ENCODE measurements at regions not wholly inside any gene's neighbourhood (a gene's known extent, or its start where the extent isn't known, plus 50 kb on each side); places are given as distances from the start of the nearest gene placed in this dataset.

- peaks cover 16% of the 10 kb centered on the region for H3K9me3 Mint-ChIP-seq (ENCODE audit: unreplicated experiment)
- no TSS peak for BruUV-seq (replicated peaks)
- no peaks in the 10 kb centered on the region for H3K9me3 ChIP-seq
- CTCF ChIA-PET: no interaction called here
- no peak overlapping the region for H3K4me3 Mint-ChIP-seq (ENCODE audit: unreplicated experiment)
- H3K4me3 ChIP-seq (ENCODE audit: low read depth, low read length): no peak overlapping the region
- no peaks in the 10 kb centered on the region for H3K27me3 ChIP-seq (replicated peaks; ENCODE audit: control insufficient read depth, insufficient read depth, low read length)
- POLR2A ChIA-PET: no interaction called here
- no peak for DNase-seq
- no peaks in the 10 kb centered on the region for H3K36me3 Mint-ChIP-seq (ENCODE audit: insufficient read depth, unreplicated experiment)
- peaks cover 8% of the 10 kb centered on the region for H3K4me1 Mint-ChIP-seq (ENCODE audit: low read depth, unreplicated experiment)
- TF ChIP-seq CTCF (IDR thresholded peaks at IDR 0.05; ENCODE audit: insufficient read depth in 1 of 2, low read depth in 1 of 2, low read length in 1 of 2, severe bottlenecking in 1 of 2, unreplicated experiment in 1 of 2): no peak
- H3K36me3 ChIP-seq (ENCODE audit: control insufficient read depth, insufficient read depth, low read length): no peaks in the 10 kb centered on the region
- H3K27me3 Mint-ChIP-seq (ENCODE audit: insufficient read depth, unreplicated experiment): no peaks in the 10 kb centered on the region
- no peak overlapping the region for H3K27ac Mint-ChIP-seq (ENCODE audit: unreplicated experiment)
- H3K4me1 ChIP-seq: peaks cover 7% of the 10 kb centered on the region
- intact Hi-C loops (cut with micrococcal nuclease; ENCODE audit: unreplicated experiment): no loop called here
These were observed 298.1 kb downstream of the TGFB2 start for GRCh38 chr1:218643281-218643680.

GRCh38 chr1:218643926-218644325 lies 298.8 kb downstream of the TGFB2 start:
- Histone ChIP-seq H3K36me3 (ENCODE audit: control insufficient read depth, insufficient read depth, low read length) (no peaks in the 10 kb centered on the region), H3K9me3 (no peaks in the 10 kb centered on the region), H3K4me3 (ENCODE audit: low read depth, low read length) (no peak overlapping the region), H3K4me1 (peaks cover 7% of the 10 kb centered on the region), H3K27me3 (replicated peaks; ENCODE audit: control insufficient read depth, insufficient read depth, low read length) (no peaks in the 10 kb centered on the region)
- Mint-ChIP-seq H3K36me3 (ENCODE audit: insufficient read depth, unreplicated experiment) (no peaks in the 10 kb centered on the region), H3K27me3 (ENCODE audit: insufficient read depth, unreplicated experiment) (no peaks in the 10 kb centered on the region), H3K4me3 (ENCODE audit: unreplicated experiment) (no peak overlapping the region), H3K4me1 (ENCODE audit: low read depth, unreplicated experiment) (peaks cover 8% of the 10 kb centered on the region), H3K27ac (ENCODE audit: unreplicated experiment) (no peak overlapping the region), H3K9me3 (ENCODE audit: unreplicated experiment) (peaks cover 16% of the 10 kb centered on the region)
- no TSS peak for BruUV-seq (replicated peaks)
- ChIA-PET POLR2A (no interaction called here), CTCF (no interaction called here)
- no peak for TF ChIP-seq CTCF (IDR thresholded peaks at IDR 0.05; ENCODE audit: insufficient read depth in 1 of 2, low read depth in 1 of 2, low read length in 1 of 2, severe bottlenecking in 1 of 2, unreplicated experiment in 1 of 2)
- intact Hi-C loops (cut with micrococcal nuclease; ENCODE audit: unreplicated experiment): no loop called here
- DNase-seq: no peak

GRCh38 chr1:218646288-218646687 lies 301.2 kb downstream of the TGFB2 start:
- H3K36me3 Mint-ChIP-seq (ENCODE audit: insufficient read depth, unreplicated experiment): no peaks in the 10 kb centered on the region
- DNase-seq: no peak
- peaks cover 16% of the 10 kb centered on the region for H3K9me3 Mint-ChIP-seq (ENCODE audit: unreplicated experiment)
- no peaks in the 10 kb centered on the region for H3K27me3 Mint-ChIP-seq (ENCODE audit: insufficient read depth, unreplicated experiment)
- no peaks in the 10 kb centered on the region for H3K9me3 ChIP-seq
- peaks cover 7% of the 10 kb centered on the region for H3K4me1 ChIP-seq
- ChIA-PET POLR2A (no interaction called here), CTCF (no interaction called here)
- H3K4me3 Mint-ChIP-seq (ENCODE audit: unreplicated experiment): peak overlapping the region; percentile 43
- no peak for TF ChIP-seq CTCF (IDR thresholded peaks at IDR 0.05; ENCODE audit: insufficient read depth in 1 of 2, low read depth in 1 of 2, low read length in 1 of 2, severe bottlenecking in 1 of 2, unreplicated experiment in 1 of 2)
- intact Hi-C loops (cut with micrococcal nuclease; ENCODE audit: unreplicated experiment): loop anchor here (2.0 kb wide), 1 partner anchor 29 kb away; no protein-coding TSS in a partner anchor
- no peaks in the 10 kb centered on the region for H3K27me3 ChIP-seq (replicated peaks; ENCODE audit: control insufficient read depth, insufficient read depth, low read length)
- BruUV-seq (replicated peaks): no TSS peak
- no peaks in the 10 kb centered on the region for H3K36me3 ChIP-seq (ENCODE audit: control insufficient read depth, insufficient read depth, low read length)
- peak overlapping the region; percentile 27 for H3K27ac Mint-ChIP-seq (ENCODE audit: unreplicated experiment)
- H3K4me1 Mint-ChIP-seq (ENCODE audit: low read depth, unreplicated experiment): peaks cover 8% of the 10 kb centered on the region
- no peak overlapping the region for H3K4me3 ChIP-seq (ENCODE audit: low read depth, low read length)
